ENCODE measurements at regions not wholly inside any gene's neighbourhood (a gene's known extent, or its start where the extent isn't known, plus 50 kb on each side); places are given as distances from the start of the nearest gene placed in this dataset.

- H3K36me3 ChIP-seq (ENCODE audit: low read depth) = no peaks in the 10 kb centered on the region
These were observed 404.1 kb downstream of the FOXA2 start for GRCh38 chr20:22180244-22180643.

GRCh38 chr20:22160101-22160652 lies 424.2 kb downstream of the FOXA2 start:
- H3K36me3 ChIP-seq (ENCODE audit: low read depth) = no peaks in the 10 kb centered on the region
- TF ChIP-seq EZH2 (IDR thresholded peaks at IDR 0.05; ENCODE audit: low read depth) = no peak
- TF ChIP-seq, protein P1, sequence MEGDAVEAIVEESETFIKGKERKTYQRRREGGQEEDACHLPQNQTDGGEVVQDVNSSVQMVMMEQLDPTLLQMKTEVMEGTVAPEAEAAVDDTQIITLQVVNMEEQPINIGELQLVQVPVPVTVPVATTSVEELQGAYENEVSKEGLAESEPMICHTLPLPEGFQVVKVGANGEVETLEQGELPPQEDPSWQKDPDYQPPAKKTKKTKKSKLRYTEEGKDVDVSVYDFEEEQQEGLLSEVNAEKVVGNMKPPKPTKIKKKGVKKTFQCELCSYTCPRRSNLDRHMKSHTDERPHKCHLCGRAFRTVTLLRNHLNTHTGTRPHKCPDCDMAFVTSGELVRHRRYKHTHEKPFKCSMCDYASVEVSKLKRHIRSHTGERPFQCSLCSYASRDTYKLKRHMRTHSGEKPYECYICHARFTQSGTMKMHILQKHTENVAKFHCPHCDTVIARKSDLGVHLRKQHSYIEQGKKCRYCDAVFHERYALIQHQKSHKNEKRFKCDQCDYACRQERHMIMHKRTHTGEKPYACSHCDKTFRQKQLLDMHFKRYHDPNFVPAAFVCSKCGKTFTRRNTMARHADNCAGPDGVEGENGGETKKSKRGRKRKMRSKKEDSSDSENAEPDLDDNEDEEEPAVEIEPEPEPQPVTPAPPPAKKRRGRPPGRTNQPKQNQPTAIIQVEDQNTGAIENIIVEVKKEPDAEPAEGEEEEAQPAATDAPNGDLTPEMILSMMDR (conservative IDR thresholded peaks at IDR 0.05) = no peak
- no peak overlapping the region for H2AFZ ChIP-seq
- ChIA-PET CTCF (no interaction called here), POLR2A (ENCODE audit: unreplicated experiment) (no interaction called here)
- no peaks in the 10 kb centered on the region for H3K79me2 ChIP-seq (ENCODE audit: low read depth)
- peaks cover 66% of the 10 kb centered on the region for H3K27me3 ChIP-seq (ENCODE audit: insufficient read depth, low read depth)
- DNase-seq = no peak
- H3K4me3 ChIP-seq = no peak overlapping the region
- H3K4me1 ChIP-seq (replicated peaks; ENCODE audit: insufficient read depth) = no peaks in the 10 kb centered on the region
- H3K27ac ChIP-seq = no peak overlapping the region
- no peaks in the 10 kb centered on the region for H4K20me1 ChIP-seq (ENCODE audit: insufficient read depth)
- intact Hi-C loops (cut with micrococcal nuclease; ENCODE audit: unreplicated experiment) = no loop called here
- no peak overlapping the region for H3K4me2 ChIP-seq
- H3K9me2 ChIP-seq (ENCODE audit: insufficient read depth) = no peaks in the 10 kb centered on the region
- BruUV-seq (replicated peaks) = no TSS peak
- no peaks in the 10 kb centered on the region for H3F3A ChIP-seq (ENCODE audit: insufficient read depth, low read depth)
- H3K9me3 ChIP-seq (ENCODE audit: insufficient read depth, low read depth) = no peaks in the 10 kb centered on the region

More at GRCh38 chr20:22180244-22180643, 404.1 kb downstream of the FOXA2 start:
- Histone ChIP-seq H3K79me2 (ENCODE audit: low read depth) (no peaks in the 10 kb centered on the region), H3K27me3 (ENCODE audit: insufficient read depth, low read depth) (no peaks in the 10 kb centered on the region), H3K9me2 (ENCODE audit: insufficient read depth) (no peaks in the 10 kb centered on the region), H3K4me3 (no peak overlapping the region), H2AFZ (no peak overlapping the region), H3K27ac (no peak overlapping the region), H3K4me2 (no peak overlapping the region), H3F3A (ENCODE audit: insufficient read depth, low read depth) (no peaks in the 10 kb centered on the region), H4K20me1 (ENCODE audit: insufficient read depth) (0 out of 2 replicates have a peak, but pooled peaks cover 3% of the 10 kb centered on the region), H3K9me3 (ENCODE audit: insufficient read depth, low read depth) (no peaks in the 10 kb centered on the region), H3K4me1 (replicated peaks; ENCODE audit: insufficient read depth) (no peaks in the 10 kb centered on the region)
- TF ChIP-seq, protein P1 (conservative IDR thresholded peaks at IDR 0.05) = peak; percentile 59
- TF ChIP-seq EZH2 (IDR thresholded peaks at IDR 0.05; ENCODE audit: low read depth) = no peak
- CTCF ChIA-PET = no interaction called here
- no peak for DNase-seq
- POLR2A ChIA-PET (ENCODE audit: unreplicated experiment) = no interaction called here
- BruUV-seq (replicated peaks) = no TSS peak
- intact Hi-C loops (cut with micrococcal nuclease; ENCODE audit: unreplicated experiment) = no loop called here

GRCh38 chr20:22159276-22159675 lies 425.1 kb downstream of the FOXA2 start:
- BruUV-seq (replicated peaks) = no TSS peak
- intact Hi-C loops (cut with micrococcal nuclease; ENCODE audit: unreplicated experiment) = no loop called here
- Histone ChIP-seq H2AFZ (no peak overlapping the region), H3K9me3 (ENCODE audit: insufficient read depth, low read depth) (no peaks in the 10 kb centered on the region), H3K27me3 (ENCODE audit: insufficient read depth, low read depth) (peaks cover 71% of the 10 kb centered on the region), H3F3A (ENCODE audit: insufficient read depth, low read depth) (no peaks in the 10 kb centered on the region), H3K4me2 (no peak overlapping the region), H3K4me1 (replicated peaks; ENCODE audit: insufficient read depth) (no peaks in the 10 kb centered on the region), H3K79me2 (ENCODE audit: low read depth) (no peaks in the 10 kb centered on the region), H3K27ac (no peak overlapping the region), H4K20me1 (ENCODE audit: insufficient read depth) (no peaks in the 10 kb centered on the region), H3K9me2 (ENCODE audit: insufficient read depth) (no peaks in the 10 kb centered on the region), H3K4me3 (no peak overlapping the region), H3K36me3 (ENCODE audit: low read depth) (no peaks in the 10 kb centered on the region)
- no peak for TF ChIP-seq EZH2 (IDR thresholded peaks at IDR 0.05; ENCODE audit: low read depth)
- TF ChIP-seq, protein P1 (conservative IDR thresholded peaks at IDR 0.05) = no peak
- POLR2A ChIA-PET (ENCODE audit: unreplicated experiment) = no interaction called here
- CTCF ChIA-PET = no interaction called here
- no peak for DNase-seq
